ENCODE measurements at regions not wholly inside any gene's neighbourhood (a gene's known extent, or its start where the extent isn't known, plus 50 kb on each side); places are given as distances from the start of the nearest gene placed in this dataset.

DNA sequence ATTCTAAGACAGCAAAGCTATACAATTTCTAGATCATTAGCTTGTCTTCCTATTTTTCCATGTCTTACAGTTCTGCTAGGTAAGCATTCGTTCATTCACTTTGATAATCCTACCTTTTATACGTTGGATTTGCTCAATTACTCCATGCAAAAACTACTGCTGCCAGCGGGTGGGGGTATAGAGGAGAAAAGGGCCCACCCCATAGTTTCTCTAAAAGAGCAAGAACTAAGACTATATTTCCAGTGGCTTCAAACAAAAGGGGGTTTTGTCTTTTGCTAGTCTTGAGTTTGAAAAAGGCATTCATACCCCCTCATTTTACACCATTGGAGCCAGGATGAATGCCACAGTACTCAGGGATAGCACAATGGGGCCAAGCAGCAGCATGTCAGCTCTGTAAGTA, 155.7 kb downstream of the WT1 start:
- Mint-ChIP-seq H3K36me3 (no peaks in the 10 kb centered on the region), H3K27me3 (peaks cover 13 to 49% (median 28%) of the 10 kb centered on the region in 5 donors), H3K27ac (no peak overlapping the region), H3K9me3 (peaks cover 0 to 12% (median 4%) of the 10 kb centered on the region in 11 donors), H3K4me3 (no peak overlapping the region), H3K4me1 (peaks cover 0 to 5% (median 0%) of the 10 kb centered on the region in 7 donors)
- H3K27ac ChIP-seq (ENCODE audit: low read depth, low read length), result no peak overlapping the region
- DNase-seq (no peak), ATAC-seq (no peak)
- H3K9me3 ChIP-seq (ENCODE audit: control insufficient read depth in 2 of 3, low read length in 3 of 3), result no peaks in the 10 kb centered on the region
- H3K36me3 ChIP-seq (ENCODE audit: control insufficient read depth in 2 of 3, insufficient read depth in 3 of 3, low read length in 3 of 3), result no peaks in the 10 kb centered on the region
- no peaks in the 10 kb centered on the region for H3K4me1 ChIP-seq (ENCODE audit: control insufficient read depth in 2 of 2, insufficient read depth in 2 of 2, low read length in 2 of 2)
- ChIA-PET CTCF (no interaction called here), POLR2A (no interaction called here)
- H3K4me3 ChIP-seq (ENCODE audit: low read length), result no peak overlapping the region
- intact Hi-C loops (cut with micrococcal nuclease), result no loop called here
- H3K27me3 ChIP-seq (ENCODE audit: control insufficient read depth in 2 of 2, insufficient read depth in 2 of 2, low read length in 2 of 2), result no peaks in the 10 kb centered on the region

DNA sequence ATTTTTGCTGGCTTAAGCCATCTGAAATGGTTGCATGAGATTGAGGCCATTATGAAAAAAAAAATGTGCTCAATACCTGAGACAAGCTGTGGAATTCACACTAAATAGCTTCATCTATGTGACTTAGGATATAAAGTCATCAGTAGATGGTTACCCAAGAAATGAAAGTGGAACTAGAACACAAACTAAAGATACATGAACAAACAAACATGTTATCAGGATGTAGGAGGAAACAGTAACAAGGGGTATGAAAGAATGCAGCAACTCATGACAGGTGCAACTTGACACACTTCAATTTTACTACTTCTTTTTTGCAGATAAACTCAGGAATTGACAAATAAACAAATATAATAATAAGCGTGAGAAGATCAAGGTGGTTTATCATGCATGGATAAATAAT, 155.0 kb downstream of the WT1 start:
- DNase-seq (no peak), ATAC-seq (no peak)
- peaks cover 0 to 5% (median 0%) of the 10 kb centered on the region in 7 donors for H3K4me1 Mint-ChIP-seq
- H3K4me1 ChIP-seq (ENCODE audit: control insufficient read depth in 2 of 2, insufficient read depth in 2 of 2, low read length in 2 of 2), result no peaks in the 10 kb centered on the region
- no peaks in the 10 kb centered on the region for H3K9me3 ChIP-seq (ENCODE audit: control insufficient read depth in 2 of 3, low read length in 3 of 3)
- H3K4me3 ChIP-seq (ENCODE audit: low read length), result no peak overlapping the region
- H3K9me3 Mint-ChIP-seq, result peaks cover 0 to 14% (median 4%) of the 10 kb centered on the region in 11 donors
- intact Hi-C loops (cut with micrococcal nuclease), result no loop called here
- H3K4me3 Mint-ChIP-seq, result no peak overlapping the region
- H3K27ac ChIP-seq (ENCODE audit: low read depth, low read length), result no peak overlapping the region
- H3K27me3 ChIP-seq (ENCODE audit: control insufficient read depth in 2 of 2, insufficient read depth in 2 of 2, low read length in 2 of 2), result no peaks in the 10 kb centered on the region
- no peaks in the 10 kb centered on the region for H3K36me3 Mint-ChIP-seq
- H3K27ac Mint-ChIP-seq, result no peak overlapping the region
- CTCF ChIA-PET, result no interaction called here
- H3K36me3 ChIP-seq (ENCODE audit: control insufficient read depth in 2 of 3, insufficient read depth in 3 of 3, low read length in 3 of 3), result no peaks in the 10 kb centered on the region
- POLR2A ChIA-PET, result no interaction called here
- H3K27me3 Mint-ChIP-seq, result peaks cover 13 to 45% (median 28%) of the 10 kb centered on the region in 5 donors

DNA sequence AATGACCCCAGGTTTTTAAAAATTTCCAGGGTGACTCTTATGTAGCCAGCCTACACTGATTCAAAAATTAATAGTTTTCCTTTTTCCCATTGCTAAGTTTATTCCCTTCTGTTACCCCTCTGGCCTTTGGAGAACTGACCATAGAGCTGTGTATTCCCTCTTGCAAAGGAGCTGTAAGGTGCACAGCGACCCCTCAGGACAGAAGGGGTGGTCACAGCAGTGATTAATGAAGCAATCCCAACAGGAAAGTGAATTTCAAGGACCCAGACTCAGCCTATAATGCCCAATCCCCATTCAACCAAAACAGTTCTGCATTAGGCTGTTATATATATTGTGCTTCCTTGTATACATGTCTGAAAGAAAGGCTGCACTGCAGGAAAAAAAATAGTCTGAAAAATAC, 147.1 kb downstream of the WT1 start:
- CTCF ChIA-PET, result interaction anchor here (0.7 to 1.2 kb wide), 2 partner anchors 10 to 279 kb away, joined by 3 to 5 read pairs; no protein-coding TSS in a partner anchor
- no peak overlapping the region for H3K27ac Mint-ChIP-seq
- no peak overlapping the region for H3K4me3 ChIP-seq (ENCODE audit: low read length)
- no peak for DNase-seq
- no peaks in the 10 kb centered on the region for H3K27me3 ChIP-seq (ENCODE audit: control insufficient read depth in 2 of 2, insufficient read depth in 2 of 2, low read length in 2 of 2)
- no peak overlapping the region for H3K27ac ChIP-seq (ENCODE audit: low read depth, low read length)
- H3K4me1 Mint-ChIP-seq, result no peaks in the 10 kb centered on the region
- no peaks in the 10 kb centered on the region for H3K36me3 Mint-ChIP-seq
- H3K27me3 Mint-ChIP-seq, result peaks cover 8 to 39% (median 21%) of the 10 kb centered on the region in 5 donors
- POLR2A ChIA-PET, result no interaction called here
- H3K9me3 ChIP-seq (ENCODE audit: control insufficient read depth in 2 of 3, low read length in 3 of 3), result no peaks in the 10 kb centered on the region
- ATAC-seq, result no peak
- no peak overlapping the region for H3K4me3 Mint-ChIP-seq
- no peaks in the 10 kb centered on the region for H3K4me1 ChIP-seq (ENCODE audit: control insufficient read depth in 2 of 2, insufficient read depth in 2 of 2, low read length in 2 of 2)
- peaks cover 0 to 29% (median 1%) of the 10 kb centered on the region in 11 donors for H3K9me3 Mint-ChIP-seq
- no peaks in the 10 kb centered on the region for H3K36me3 ChIP-seq (ENCODE audit: control insufficient read depth in 2 of 3, insufficient read depth in 3 of 3, low read length in 3 of 3)
- intact Hi-C loops (cut with micrococcal nuclease), result no loop called here

DNA sequence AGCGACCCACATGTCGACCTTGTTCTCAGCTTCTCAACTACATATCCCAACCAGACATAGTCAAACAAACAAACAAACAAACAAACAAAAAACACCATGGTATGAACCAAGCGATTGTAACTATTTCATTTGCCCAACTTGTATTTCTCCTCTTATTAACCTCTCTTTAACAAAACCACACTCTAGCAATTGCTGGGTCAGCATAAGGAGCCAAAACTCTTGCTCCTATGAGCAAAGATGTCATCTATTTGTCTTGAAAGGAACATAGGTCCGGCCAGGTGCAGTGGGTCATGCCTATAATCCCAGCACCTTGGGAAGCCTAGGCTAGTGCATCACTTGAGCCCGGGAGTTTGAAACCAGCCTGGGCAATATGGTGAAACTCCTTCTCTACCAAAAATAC, 145.6 kb downstream of the WT1 start:
- intact Hi-C loops (cut with micrococcal nuclease), result no loop called here

DNA sequence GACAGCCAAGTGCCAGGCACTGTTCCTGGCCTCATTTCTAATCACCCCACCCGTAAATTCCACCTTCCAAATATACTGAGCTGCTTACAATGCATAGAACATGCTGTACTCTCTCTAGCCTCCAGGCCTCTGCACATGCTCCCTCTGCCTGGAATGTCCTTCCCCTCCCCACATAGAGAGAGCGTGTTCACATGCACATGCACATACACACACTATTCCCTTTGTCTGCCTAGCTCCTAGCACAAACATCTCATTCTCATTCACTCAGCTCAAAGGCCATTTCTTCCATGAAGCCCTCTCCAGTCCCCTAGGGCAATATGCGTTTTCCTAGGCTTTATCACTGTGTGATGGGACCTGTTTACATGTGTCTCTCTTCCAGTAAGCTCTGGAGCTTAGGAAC, 144.6 kb downstream of the WT1 start:
- H3K27me3 ChIP-seq (ENCODE audit: control insufficient read depth in 2 of 2, insufficient read depth in 2 of 2, low read length in 2 of 2), result no peaks in the 10 kb centered on the region
- ChIA-PET CTCF (no interaction called here), POLR2A (interaction anchor here (0.6 kb wide), 1 partner anchor 18 kb away, joined by 3 read pairs; no protein-coding TSS in a partner anchor)
- no peak for ATAC-seq
- no peak overlapping the region for H3K4me3 ChIP-seq (ENCODE audit: low read length)
- Mint-ChIP-seq H3K4me3 (no peak overlapping the region), H3K9me3 (peaks cover 0 to 15% (median 0%) of the 10 kb centered on the region in 11 donors), H3K36me3 (no peaks in the 10 kb centered on the region), H3K27me3 (peaks cover 3 to 39% (median 19%) of the 10 kb centered on the region in 5 donors), H3K27ac (no peak overlapping the region), H3K4me1 (peaks cover 0 to under 1% (median 0%) of the 10 kb centered on the region in 7 donors)
- H3K36me3 ChIP-seq (ENCODE audit: control insufficient read depth in 2 of 3, insufficient read depth in 3 of 3, low read length in 3 of 3), result no peaks in the 10 kb centered on the region
- DNase-seq, result no peak
- intact Hi-C loops (cut with micrococcal nuclease), result no loop called here
- no peaks in the 10 kb centered on the region for H3K9me3 ChIP-seq (ENCODE audit: control insufficient read depth in 2 of 3, low read length in 3 of 3)
- no peak overlapping the region for H3K27ac ChIP-seq (ENCODE audit: low read depth, low read length)
- no peaks in the 10 kb centered on the region for H3K4me1 ChIP-seq (ENCODE audit: control insufficient read depth in 2 of 2, insufficient read depth in 2 of 2, low read length in 2 of 2)

More for the DNA sequence above, 145.6 kb downstream of the WT1 start:
- no peak for DNase-seq
- H3K36me3 Mint-ChIP-seq, result no peaks in the 10 kb centered on the region
- no peaks in the 10 kb centered on the region for H3K4me1 Mint-ChIP-seq
- no peak overlapping the region for H3K4me3 Mint-ChIP-seq
- POLR2A ChIA-PET, result no interaction called here
- H3K27ac Mint-ChIP-seq, result no peak overlapping the region
- H3K4me1 ChIP-seq (ENCODE audit: control insufficient read depth in 2 of 2, insufficient read depth in 2 of 2, low read length in 2 of 2), result no peaks in the 10 kb centered on the region
- ATAC-seq, result no peak
- no peak overlapping the region for H3K27ac ChIP-seq (ENCODE audit: low read depth, low read length)
- no peaks in the 10 kb centered on the region for H3K27me3 ChIP-seq (ENCODE audit: control insufficient read depth in 2 of 2, insufficient read depth in 2 of 2, low read length in 2 of 2)
- CTCF ChIA-PET, result interaction anchor here (1.2 kb wide), 1 partner anchor 8 kb away, joined by 5 read pairs; no protein-coding TSS in a partner anchor
- peaks cover 0 to 21% (median 0%) of the 10 kb centered on the region in 11 donors for H3K9me3 Mint-ChIP-seq
- H3K36me3 ChIP-seq (ENCODE audit: control insufficient read depth in 2 of 3, insufficient read depth in 3 of 3, low read length in 3 of 3), result no peaks in the 10 kb centered on the region
- no peak overlapping the region for H3K4me3 ChIP-seq (ENCODE audit: low read length)
- no peaks in the 10 kb centered on the region for H3K9me3 ChIP-seq (ENCODE audit: control insufficient read depth in 2 of 3, low read length in 3 of 3)
- H3K27me3 Mint-ChIP-seq, result peaks cover 3 to 34% (median 19%) of the 10 kb centered on the region in 5 donors

GRCh38 chr11:32297611-32298011, 137.7 kb downstream of the WT1 start:
- ATAC-seq (no peak), DNase-seq (peak in 2 of 9 donors; percentile 2 to 5)
- POLR2A ChIA-PET, result no interaction called here
- Mint-ChIP-seq H3K27ac (peak overlapping the region in 1 of 9 donors; percentile 65), H3K27me3 (peaks cover 0 to 10% (median 2%) of the 10 kb centered on the region in 5 donors), H3K4me1 (peaks cover 0 to 5% (median 0%) of the 10 kb centered on the region in 7 donors), H3K4me3 (no peak overlapping the region), H3K36me3 (no peaks in the 10 kb centered on the region), H3K9me3 (peaks cover 0 to 1% (median 0%) of the 10 kb centered on the region in 11 donors)
- intact Hi-C loops (cut with micrococcal nuclease), result loop anchor here (1.0 to 5.0 kb wide), 4 partner anchors 120 to 1055 kb away; no protein-coding TSS in a partner anchor
- CTCF ChIA-PET, result interaction anchor here (0.7 to 1.0 kb wide), 2 partner anchors 9 to 1191 kb away, joined by 3 to 5 read pairs; no protein-coding TSS in a partner anchor
- H3K36me3 ChIP-seq (ENCODE audit: control insufficient read depth in 2 of 3, insufficient read depth in 3 of 3, low read length in 3 of 3), result no peaks in the 10 kb centered on the region
- no peaks in the 10 kb centered on the region for H3K4me1 ChIP-seq (ENCODE audit: control insufficient read depth in 2 of 2, insufficient read depth in 2 of 2, low read length in 2 of 2)
- H3K27me3 ChIP-seq (ENCODE audit: control insufficient read depth in 2 of 2, insufficient read depth in 2 of 2, low read length in 2 of 2), result no peaks in the 10 kb centered on the region
- no peak overlapping the region for H3K27ac ChIP-seq (ENCODE audit: low read depth, low read length)
- H3K9me3 ChIP-seq (ENCODE audit: control insufficient read depth in 2 of 3, low read length in 3 of 3), result no peaks in the 10 kb centered on the region
- no peak overlapping the region for H3K4me3 ChIP-seq (ENCODE audit: low read length)

DNA sequence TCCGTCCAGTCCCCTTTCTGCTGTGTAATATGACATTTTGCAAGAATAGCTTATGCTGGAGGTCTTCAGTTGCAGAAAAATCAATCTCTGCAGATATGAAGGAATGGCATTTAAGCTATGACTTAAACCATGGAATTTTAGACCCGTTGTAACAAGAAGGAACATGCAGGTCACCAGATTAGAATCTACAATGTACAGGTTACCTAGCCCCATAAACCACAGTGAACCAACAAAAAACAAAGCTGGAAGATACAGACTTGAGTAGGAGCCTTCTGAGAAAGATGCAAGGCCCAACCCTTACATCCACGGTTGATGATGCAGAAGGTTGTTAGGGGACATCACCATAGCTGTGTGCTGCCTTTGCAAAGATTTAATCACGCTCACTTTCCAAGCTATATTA, 132.5 kb downstream of the WT1 start:
- intact Hi-C loops (cut with micrococcal nuclease), result no loop called here

More for the DNA sequence above, 132.5 kb downstream of the WT1 start:
- Mint-ChIP-seq H3K4me1 (no peaks in the 10 kb centered on the region), H3K4me3 (no peak overlapping the region), H3K9me3 (no peaks in the 10 kb centered on the region), H3K27ac (no peak overlapping the region), H3K36me3 (no peaks in the 10 kb centered on the region), H3K27me3 (peaks cover 0 to 5% (median 0%) of the 10 kb centered on the region in 5 donors)
- Histone ChIP-seq H3K4me1 (ENCODE audit: control insufficient read depth in 2 of 2, insufficient read depth in 2 of 2, low read length in 2 of 2) (no peaks in the 10 kb centered on the region), H3K36me3 (ENCODE audit: control insufficient read depth in 2 of 3, insufficient read depth in 3 of 3, low read length in 3 of 3) (no peaks in the 10 kb centered on the region), H3K27ac (ENCODE audit: low read depth, low read length) (no peak overlapping the region), H3K4me3 (ENCODE audit: low read length) (no peak overlapping the region), H3K9me3 (ENCODE audit: control insufficient read depth in 2 of 3, low read length in 3 of 3) (no peaks in the 10 kb centered on the region), H3K27me3 (ENCODE audit: control insufficient read depth in 2 of 2, insufficient read depth in 2 of 2, low read length in 2 of 2) (no peaks in the 10 kb centered on the region)
- no peak for DNase-seq
- ATAC-seq, result no peak
- POLR2A ChIA-PET, result no interaction called here
- CTCF ChIA-PET, result no interaction called here
